T-helper 2 cell treated with Interferon-gamma antibody and Interleukin-4, amounts not matched to agents 100 ng/mL and 5 ng/mL, for 36 hours (primary cell): ENCODE measurements at regions not wholly inside any gene's neighbourhood (a gene's known extent, or its start where the extent isn't known, plus 50 kb on each side); places are given as distances from the start of the nearest gene placed in this dataset.
"Not testable (repeated sequence)": the region's sequence is repeated elsewhere in the genome, so short reads cannot be mapped to it uniquely, and the experiment has no call there.

Experiments used
- intact Hi-C: fragments of 100-400 bp; cut with micrococcal nuclease; formaldehyde crosslinking; loops from one replicate; pipeline ENCODE4 v1.15.1; 2023

- intact Hi-C loops: no loop called here
These were observed 69.3 kb downstream of the ISOC1 start for GRCh38 chr5:129163810-129164378.

- intact Hi-C loops: no loop called here
These were observed 75.5 kb downstream of the ISOC1 start for GRCh38 chr5:129170050-129170449.

- intact Hi-C loops: no loop called here
These were observed 76.8 kb downstream of the ISOC1 start for GRCh38 chr5:129171194-129171944.

GRCh38 chr5:129172580-129172979, 78.0 kb downstream of the ISOC1 start:
- intact Hi-C loops: no loop called here

GRCh38 chr5:129173771-129174170, 79.2 kb downstream of the ISOC1 start:
- intact Hi-C loops: no loop called here

- intact Hi-C loops: no loop called here
These were observed 79.9 kb downstream of the ISOC1 start for GRCh38 chr5:129174480-129174879.

GRCh38 chr5:129177451-129177850, 82.9 kb downstream of the ISOC1 start:
- intact Hi-C loops: no loop called here

GRCh38 chr5:129199308-129199707, 104.8 kb downstream of the ISOC1 start:
- intact Hi-C loops: no loop called here

- intact Hi-C loops: no loop called here
These were observed 110.0 kb downstream of the ISOC1 start for GRCh38 chr5:129204525-129204924.

- intact Hi-C loops: no loop called here
These were observed 121.5 kb downstream of the ISOC1 start for GRCh38 chr5:129216001-129216400.

- intact Hi-C loops: no loop called here
These were observed 122.6 kb downstream of the ISOC1 start for GRCh38 chr5:129217179-129217578.

GRCh38 chr5:129223178-129223577, 128.6 kb downstream of the ISOC1 start:
- intact Hi-C loops: no loop called here

GRCh38 chr5:129228577-129228976, 134.0 kb downstream of the ISOC1 start:
- intact Hi-C loops: no loop called here

GRCh38 chr5:129241755-129242154, 147.2 kb downstream of the ISOC1 start:
- intact Hi-C loops: no loop called here

- intact Hi-C loops: no loop called here
These were observed 148.5 kb downstream of the ISOC1 start for GRCh38 chr5:129243039-129243438.

- intact Hi-C loops: no loop called here
These were observed 149.9 kb downstream of the ISOC1 start for GRCh38 chr5:129244478-129244877.

- intact Hi-C loops: loop anchor here (5.0 kb wide), 1 partner anchor 1362 kb away; no protein-coding TSS in a partner anchor
These were observed 150.9 kb downstream of the ISOC1 start for GRCh38 chr5:129245489-129245888.

- intact Hi-C loops: loop anchor here (5.0 kb wide), 1 partner anchor 1361 kb away; no protein-coding TSS in a partner anchor
These were observed 151.5 kb downstream of the ISOC1 start for GRCh38 chr5:129246088-129246487.

- intact Hi-C loops: loop anchor here (5.0 kb wide), 1 partner anchor 1357 kb away; no protein-coding TSS in a partner anchor
These were observed 155.3 kb downstream of the ISOC1 start for GRCh38 chr5:129249886-129250285.

- intact Hi-C loops: no loop called here
These were observed 176.8 kb downstream of the ISOC1 start for GRCh38 chr5:129271308-129271707.

- intact Hi-C loops: no loop called here
These were observed 176.1 kb upstream of the ADAMTS19 start for GRCh38 chr5:129284010-129284409.

GRCh38 chr5:129294216-129294615, 165.9 kb upstream of the ADAMTS19 start:
- intact Hi-C loops: not testable (repeated sequence)

- intact Hi-C loops: no loop called here
These were observed 153.4 kb upstream of the ADAMTS19 start for GRCh38 chr5:129306725-129307124.
